WI38 (cell line): ENCODE measurements at regions not wholly inside any gene's neighbourhood (a gene's known extent, or its start where the extent isn't known, plus 50 kb on each side); places are given as distances from the start of the nearest gene placed in this dataset.

Source experiments
- H3K4me3 ChIP-seq: 2 replicates; pipeline ENCODE4 v1.5.1; 2011; ENCODE audit warnings: low read depth, mild to moderate bottlenecking, control low read depth, low read length
- CTCF ChIP-seq: IDR thresholded peaks from 2 replicates; pipeline ENCODE4 v1.5.1; 2012; ENCODE audit warnings: low read depth, mild to moderate bottlenecking, control low read depth, low read length

GRCh38 chr22:27216444-27216843, 559.1 kb downstream of the MIAT start:
- TF ChIP-seq CTCF = no peak
- H3K4me3 ChIP-seq = no peak overlapping the region

GRCh38 chr22:27217154-27217553, 559.8 kb downstream of the MIAT start:
- TF ChIP-seq CTCF = no peak
- no peak overlapping the region for H3K4me3 ChIP-seq

GRCh38 chr22:27218012-27218920, 560.9 kb downstream of the MIAT start:
- no peak for TF ChIP-seq CTCF
- no peak overlapping the region for H3K4me3 ChIP-seq

GRCh38 chr22:27219036-27219435, 561.6 kb downstream of the MIAT start:
- TF ChIP-seq CTCF = no peak
- H3K4me3 ChIP-seq = no peak overlapping the region

- TF ChIP-seq CTCF = no peak
- no peak overlapping the region for H3K4me3 ChIP-seq
These were observed 563.0 kb downstream of the MIAT start for GRCh38 chr22:27220339-27220738.

GRCh38 chr22:27222178-27222577, 564.8 kb downstream of the MIAT start:
- no peak for TF ChIP-seq CTCF
- no peak overlapping the region for H3K4me3 ChIP-seq

GRCh38 chr22:27223317-27224177, 566.2 kb downstream of the MIAT start:
- H3K4me3 ChIP-seq = no peak overlapping the region
- TF ChIP-seq CTCF = no peak
